ENCODE measurements at regions not wholly inside any gene's neighbourhood (a gene's known extent, or its start where the extent isn't known, plus 50 kb on each side); places are given as distances from the start of the nearest gene placed in this dataset.
A peak's percentile ranks its signal among the peaks of the same experiment; 100 is the strongest.

GRCh38 chr1:30637183-30637980, 86.0 kb downstream of the MATN1 start:
- no peak for DNase-seq

DNA sequence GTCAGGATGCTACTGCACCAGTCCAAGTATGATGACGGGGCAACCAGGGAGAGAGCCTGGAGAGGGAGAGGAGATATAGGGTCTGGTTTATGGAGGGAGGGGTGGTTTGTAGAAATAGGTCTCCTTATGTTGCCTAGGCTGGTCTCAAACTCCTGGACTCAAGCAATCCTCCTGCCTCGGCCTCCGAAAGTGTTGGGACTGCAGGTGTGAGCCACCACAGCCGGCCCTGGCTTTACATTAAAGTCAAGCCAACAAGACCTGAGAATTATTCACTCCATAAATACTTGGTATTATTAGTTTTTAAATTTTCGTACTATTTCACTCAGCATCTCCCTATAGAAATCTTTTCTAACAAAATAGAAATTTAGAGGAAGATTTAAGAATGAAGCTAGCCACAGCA, 86.8 kb downstream of the MATN1 start:
- no peak for DNase-seq

DNA sequence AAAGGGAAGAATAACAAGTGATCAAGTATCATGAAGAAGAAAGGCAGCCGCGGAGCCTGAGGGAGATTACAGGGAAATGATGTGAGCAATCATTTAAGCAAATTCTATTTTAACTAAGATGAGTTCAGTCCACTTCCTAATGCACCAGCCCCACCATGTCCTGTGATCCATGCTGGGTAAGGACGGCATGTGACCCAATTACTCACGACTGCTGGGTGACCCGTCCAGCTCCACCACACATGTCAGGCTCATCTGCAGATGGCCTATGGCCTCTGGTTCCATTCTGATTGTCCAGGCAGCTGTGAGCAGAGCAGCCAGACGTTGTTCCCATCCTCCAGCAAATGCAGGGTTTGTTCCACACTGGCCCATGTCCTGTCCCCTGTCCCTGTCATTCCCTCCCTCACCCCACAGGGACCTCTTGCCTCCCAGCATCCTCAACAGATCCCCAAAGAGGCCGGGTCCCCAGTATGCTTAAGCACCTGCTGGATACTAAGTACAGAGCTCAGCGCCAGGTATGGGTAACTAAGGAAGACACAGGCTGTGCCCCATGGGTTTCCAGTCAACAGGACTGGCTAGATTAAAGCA, 87.9 kb downstream of the MATN1 start:
- DNase-seq, result no peak

DNA sequence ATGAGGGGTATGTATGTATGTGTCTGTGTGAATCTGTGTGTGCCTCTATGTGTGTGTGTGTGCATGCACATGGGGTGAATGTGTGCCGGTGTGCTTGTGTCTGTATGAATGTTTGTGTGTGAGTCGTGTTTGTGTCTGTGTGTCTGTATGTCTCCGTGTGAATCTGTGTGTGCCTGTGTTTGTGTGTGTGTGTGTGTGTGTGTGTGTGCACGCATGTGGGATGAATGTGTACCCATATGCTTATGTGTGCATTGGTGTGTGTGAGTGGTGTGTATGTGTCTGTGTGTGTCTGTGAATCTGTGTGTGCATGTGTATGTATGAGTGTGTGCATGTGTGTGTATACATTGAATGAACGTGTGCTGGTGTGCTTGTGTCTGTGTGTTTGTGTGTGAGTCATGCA, 88.9 kb downstream of the MATN1 start:
- no peak for DNase-seq

- no peak for DNase-seq
Observed at GRCh38 chr1:30633294-30633693, 90.1 kb downstream of the MATN1 start.

- no peak for DNase-seq
Observed at GRCh38 chr1:30632481-30632880, 90.9 kb downstream of the MATN1 start.

DNA sequence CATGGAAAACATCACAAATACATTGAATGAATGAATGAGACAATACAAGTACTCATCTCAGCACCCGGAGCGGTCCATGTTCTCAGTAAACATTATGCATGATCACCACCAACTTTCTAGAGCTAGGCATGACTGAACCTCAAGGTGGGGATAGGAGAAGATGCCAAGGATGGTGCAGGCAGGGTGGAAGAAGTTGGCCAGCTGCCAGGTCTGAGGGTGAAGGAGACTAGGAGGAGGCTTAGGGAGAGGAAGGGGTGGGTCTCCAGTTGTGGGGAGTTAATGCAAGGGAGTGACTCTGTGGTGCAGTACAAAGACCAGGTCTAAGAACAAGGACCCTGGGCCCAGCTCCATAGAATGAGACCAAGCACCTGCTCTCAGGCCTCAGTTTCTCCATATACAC, 91.7 kb downstream of the MATN1 start:
- no peak for DNase-seq

DNA sequence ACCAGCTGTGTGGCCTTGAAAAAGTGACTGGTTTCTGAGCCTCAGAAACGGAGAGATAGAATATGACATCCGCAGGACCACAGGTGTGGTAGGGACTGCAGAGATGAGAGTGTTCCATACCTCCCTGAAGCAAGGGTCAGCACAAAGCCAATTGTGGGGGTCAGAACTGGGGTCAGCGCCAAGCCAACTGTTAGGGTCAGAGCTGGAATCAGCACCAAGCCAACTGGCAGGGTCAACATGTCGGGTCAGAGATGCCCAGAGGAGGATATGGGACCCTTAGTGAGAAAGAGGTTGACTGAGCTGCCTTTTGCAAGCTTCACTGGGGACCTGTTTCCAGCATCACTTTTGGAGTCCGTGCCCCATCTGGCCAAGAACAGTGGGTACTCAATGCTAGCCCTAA, 93.9 kb downstream of the MATN1 start:
- no peak for DNase-seq

DNA sequence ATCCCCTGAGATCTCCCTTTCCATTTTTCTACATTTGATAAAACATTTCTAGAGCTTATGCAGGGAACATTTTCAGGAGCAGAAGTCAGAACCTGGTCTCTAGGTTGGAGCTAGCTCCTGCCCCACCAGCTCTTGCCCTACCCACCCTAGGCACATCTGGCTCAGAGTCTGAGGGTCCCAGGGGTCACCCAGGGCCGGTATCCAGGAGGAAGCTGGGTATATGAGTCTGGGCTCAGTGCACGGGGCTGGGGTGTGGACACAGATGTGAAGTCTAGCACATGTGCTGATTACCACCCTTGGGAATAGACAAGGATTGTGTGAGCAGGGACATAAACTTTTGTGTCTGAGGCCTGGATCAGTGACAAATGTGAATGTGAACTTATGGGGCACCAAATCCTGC, 95.4 kb downstream of the MATN1 start:
- DNase-seq, result no peak

DNA sequence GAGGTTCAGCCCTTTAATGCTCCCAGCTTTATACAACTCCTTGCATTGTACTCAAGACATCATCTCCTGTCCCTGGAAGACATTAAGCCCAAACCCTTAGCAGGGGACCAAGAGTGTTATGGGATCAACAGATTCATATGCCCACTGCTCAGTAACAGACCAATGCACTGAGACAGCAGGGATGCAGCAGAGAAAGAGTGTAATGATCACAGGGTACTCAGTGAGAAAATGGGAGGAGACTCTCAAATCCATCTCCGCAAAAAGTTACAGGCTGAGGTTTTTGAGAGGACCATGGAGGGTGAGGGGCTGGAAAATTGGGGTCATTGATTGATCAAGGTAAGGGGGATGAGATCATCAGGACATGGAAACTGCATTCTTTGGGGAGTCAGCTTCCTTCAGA, 96.2 kb downstream of the MATN1 start:
- DNase-seq, result no peak

- DNase-seq, result no peak
Observed at GRCh38 chr1:30623431-30623830, 100.0 kb downstream of the MATN1 start.

- DNase-seq, result no peak
Observed at GRCh38 chr1:30619619-30620018, 103.8 kb downstream of the MATN1 start.

- no peak for DNase-seq
Observed at GRCh38 chr1:30618335-30618747, 105.0 kb downstream of the MATN1 start.

GRCh38 chr1:30616759-30617158, 106.6 kb downstream of the MATN1 start:
- no peak for DNase-seq

DNA sequence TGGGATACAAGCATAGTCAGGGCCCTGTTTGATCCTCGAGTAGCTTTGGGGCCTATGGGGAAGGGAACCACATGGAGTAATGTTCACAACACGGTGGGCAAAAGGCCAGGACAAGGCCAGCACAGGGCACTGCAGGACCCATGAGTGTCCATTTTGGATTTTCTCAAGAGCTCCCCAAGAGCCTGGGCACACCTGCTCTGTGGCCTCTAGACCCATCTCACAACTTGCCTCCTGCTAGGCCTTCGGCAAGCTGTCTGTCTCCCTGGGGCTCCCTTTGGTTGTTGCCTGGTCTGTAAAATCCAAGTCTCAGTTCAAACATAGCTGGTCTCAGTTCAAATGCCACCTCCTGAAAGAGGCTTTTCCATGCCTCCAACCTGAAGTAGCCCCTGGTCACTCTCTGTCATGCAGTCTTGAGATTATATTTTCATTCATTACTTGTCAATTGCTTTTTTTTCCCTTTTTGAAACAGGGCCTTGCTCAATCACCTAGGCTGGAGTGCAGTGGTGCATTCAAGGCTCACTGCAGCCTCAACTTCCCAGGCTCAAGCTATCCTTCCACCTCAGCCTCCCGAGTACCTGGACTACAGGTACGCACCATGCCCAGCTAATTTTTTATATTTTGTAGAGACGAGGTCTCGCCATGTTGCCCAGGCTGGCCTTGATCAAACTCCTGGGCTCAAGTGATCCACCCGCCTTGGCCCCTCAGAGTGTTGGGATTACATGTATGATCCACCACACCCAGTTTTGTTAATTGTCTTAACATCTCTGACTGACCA, 107.4 kb downstream of the MATN1 start:
- DNase-seq, result no peak

GRCh38 chr1:30615076-30615795, 108.1 kb downstream of the MATN1 start:
- DNase-seq, result no peak

GRCh38 chr1:30613188-30613587, 110.2 kb downstream of the MATN1 start:
- no peak for DNase-seq

DNA sequence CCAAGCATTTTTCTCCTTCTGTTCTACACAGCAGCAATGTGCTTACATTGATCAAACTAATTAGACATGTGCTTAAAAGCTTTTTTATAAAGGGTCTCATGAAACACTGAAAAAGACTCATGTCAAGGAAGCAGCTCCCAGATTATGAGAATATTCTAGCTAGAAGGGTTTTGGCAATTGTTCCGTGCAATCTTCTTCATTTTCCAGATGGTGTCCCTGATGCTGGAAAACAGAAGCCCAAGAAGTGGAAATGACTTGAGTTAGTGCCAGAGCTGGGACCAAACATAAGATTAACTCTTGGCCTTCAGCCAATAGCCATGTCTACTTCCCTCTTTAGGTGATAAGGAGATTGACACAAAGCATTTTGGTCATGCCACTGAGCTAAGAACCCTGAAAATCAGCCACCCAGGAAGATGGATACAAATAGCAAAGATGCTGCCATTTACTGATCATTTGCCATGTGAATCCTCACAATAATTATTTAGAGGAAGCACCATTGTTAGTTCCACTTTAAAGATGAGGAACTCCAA, 110.8 kb downstream of the MATN1 start:
- peak; percentile 20 for DNase-seq

- no peak for DNase-seq
Observed at GRCh38 chr1:30611741-30612309, 111.6 kb downstream of the MATN1 start.

DNA sequence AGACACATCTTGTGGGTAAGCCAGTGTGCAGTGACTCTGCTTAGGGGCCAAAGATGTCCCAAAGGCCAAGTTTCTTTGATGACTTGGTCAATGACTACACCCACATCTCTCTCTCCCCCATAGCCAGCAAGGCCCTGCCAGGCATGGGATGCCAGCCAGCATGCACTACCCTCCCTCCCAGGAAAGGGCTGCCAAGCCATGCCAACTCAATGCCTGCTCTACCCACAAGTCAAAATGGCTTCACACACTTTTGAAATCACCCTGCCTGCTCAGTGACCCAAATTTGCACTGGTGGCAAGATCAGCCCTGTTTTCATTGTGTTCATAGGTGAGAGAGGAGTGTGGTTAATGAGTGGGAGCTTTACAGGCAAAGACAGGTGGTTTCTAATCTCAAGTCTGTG, 112.5 kb downstream of the MATN1 start:
- DNase-seq, result no peak

DNA sequence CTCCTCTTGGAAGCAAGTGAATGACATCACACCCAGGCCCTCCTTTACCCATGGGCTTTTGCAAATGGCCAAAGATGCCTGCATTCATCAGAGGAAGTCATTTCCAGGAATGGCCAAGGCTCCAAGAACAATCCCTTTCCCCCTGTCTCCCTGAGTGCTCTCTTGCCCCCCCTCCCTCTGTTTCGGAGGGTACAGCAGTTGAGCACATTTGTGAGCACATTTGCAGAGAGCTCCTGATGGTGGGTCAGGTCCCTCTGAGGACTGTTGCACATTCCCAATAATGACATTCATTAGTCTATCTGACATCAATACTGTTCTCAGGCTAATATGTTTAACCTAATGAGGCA, 113.4 kb downstream of the MATN1 start:
- DNase-seq, result no peak

DNA sequence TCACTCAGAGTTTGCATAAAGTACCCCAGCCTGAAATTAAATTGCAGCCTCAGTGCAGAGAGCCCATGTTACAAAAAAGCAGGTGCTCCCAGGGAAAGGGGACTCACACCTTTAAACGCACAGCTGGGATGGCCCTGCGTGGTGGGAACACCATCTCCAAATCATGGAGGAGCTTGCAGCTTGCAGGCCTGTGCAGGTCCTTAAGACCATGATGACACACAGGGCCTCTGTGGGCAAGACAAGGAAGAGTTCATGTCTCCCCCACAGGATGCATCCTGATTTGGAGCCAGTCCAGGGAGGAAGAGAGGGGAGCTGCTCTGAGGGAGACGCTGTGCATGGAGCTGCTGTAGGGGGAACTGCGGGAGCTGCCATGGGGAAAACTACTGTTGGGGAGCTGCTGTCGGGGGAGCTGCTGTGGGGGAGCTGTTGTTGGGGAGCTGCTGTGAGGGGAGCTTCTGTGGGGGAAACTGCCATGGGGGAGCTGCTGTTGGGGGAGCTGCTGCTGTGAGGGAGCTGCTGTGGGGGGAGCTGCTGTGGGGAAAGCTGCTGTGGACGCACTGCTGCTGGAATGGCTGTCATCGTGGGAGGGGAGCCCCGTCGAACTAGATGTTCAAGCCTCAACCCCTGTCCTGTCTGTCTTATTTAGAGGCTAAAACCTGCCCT, 113.9 kb downstream of the MATN1 start:
- no peak for DNase-seq

All from NCI-H1092 (cell line).